ENCODE measurements at regions not wholly inside any gene's neighbourhood (a gene's known extent, or its start where the extent isn't known, plus 50 kb on each side); places are given as distances from the start of the nearest gene placed in this dataset.

GRCh38 chr20:43364001-43364400, 93.7 kb upstream of the SRSF6 start:
- H3K4me3 ChIP-seq (ENCODE audit: low read depth, low read length), result no peak overlapping the region
- TF ChIP-seq CTCF (conservative IDR thresholded peaks at IDR 0.05; ENCODE audit: low read depth, low read length), result no peak
- DNase-seq (ENCODE audit: low read depth), result no peak

- no peak overlapping the region for H3K4me3 ChIP-seq (ENCODE audit: low read depth, low read length)
- TF ChIP-seq CTCF (conservative IDR thresholded peaks at IDR 0.05; ENCODE audit: low read depth, low read length), result no peak
- no peak for DNase-seq (ENCODE audit: low read depth)
Measured at GRCh38 chr20:43363506-43363905, 94.2 kb upstream of the SRSF6 start.

- no peak overlapping the region for H3K4me3 ChIP-seq (ENCODE audit: low read depth, low read length)
- no peak for TF ChIP-seq CTCF (conservative IDR thresholded peaks at IDR 0.05; ENCODE audit: low read depth, low read length)
- DNase-seq (ENCODE audit: low read depth), result no peak
Measured at GRCh38 chr20:43361526-43361925, 96.2 kb upstream of the SRSF6 start.

GRCh38 chr20:43360016-43360415, 97.7 kb upstream of the SRSF6 start:
- TF ChIP-seq CTCF (conservative IDR thresholded peaks at IDR 0.05; ENCODE audit: low read depth, low read length), result no peak
- H3K4me3 ChIP-seq (ENCODE audit: low read depth, low read length), result no peak overlapping the region
- DNase-seq (ENCODE audit: low read depth), result no peak

GRCh38 chr20:43358811-43359210, 98.9 kb upstream of the SRSF6 start:
- no peak for DNase-seq (ENCODE audit: low read depth)
- H3K4me3 ChIP-seq (ENCODE audit: low read depth, low read length), result no peak overlapping the region
- TF ChIP-seq CTCF (conservative IDR thresholded peaks at IDR 0.05; ENCODE audit: low read depth, low read length), result no peak

GRCh38 chr20:43357352-43357751, 100.3 kb upstream of the SRSF6 start:
- no peak for TF ChIP-seq CTCF (conservative IDR thresholded peaks at IDR 0.05; ENCODE audit: low read depth, low read length)
- no peak for DNase-seq (ENCODE audit: low read depth)
- H3K4me3 ChIP-seq (ENCODE audit: low read depth, low read length), result no peak overlapping the region

GRCh38 chr20:43355610-43356009, 102.1 kb upstream of the SRSF6 start:
- DNase-seq (ENCODE audit: low read depth), result no peak
- no peak overlapping the region for H3K4me3 ChIP-seq (ENCODE audit: low read depth, low read length)
- no peak for TF ChIP-seq CTCF (conservative IDR thresholded peaks at IDR 0.05; ENCODE audit: low read depth, low read length)

Measured in choroid plexus epithelial cell (primary cell).